Esophagus muscularis mucosa (tissue), 4 donors: ENCODE measurements at regions not wholly inside any gene's neighbourhood (a gene's known extent, or its start where the extent isn't known, plus 50 kb on each side); places are given as distances from the start of the nearest gene placed in this dataset.

Experiments used
- EP300 ChIP-seq: sonication (generic); formaldehyde crosslinking; IDR thresholded peaks from one replicate; pipeline ENCODE4 v1.6.1; 2017; ENCODE audit warnings: antibody characterized with exemption
- POLR2A ChIP-seq: fragments of 450-650 bp; IDR thresholded peaks from one replicate; pipeline ENCODE4 v1.6.1; 2017; ENCODE audit warnings: antibody characterized with exemption, moderate library complexity, mild to moderate bottlenecking, low read depth
- POLR2AphosphoS5 ChIP-seq, 2 donors: sonication (generic); formaldehyde crosslinking; IDR thresholded peaks; one replicate each; pipeline ENCODE4 v1.6.1; 2017; ENCODE audit warnings: antibody characterized with exemption in 2 of 2
- TF ChIP-seq, protein P1 (sequence below), 3 experiments: fragments of 200-600 bp in 2 of 3; fragments of 450-650 bp in 1 of 3; sonication (generic) in 2 of 3; IDR thresholded peaks; one replicate each; pipeline ENCODE4 v1.5.1; 2017 to 2019; ENCODE audit warnings: antibody characterized with exemption in 3 of 3, mild to moderate bottlenecking in 2 of 3, moderate library complexity in 1 of 3

DNA sequence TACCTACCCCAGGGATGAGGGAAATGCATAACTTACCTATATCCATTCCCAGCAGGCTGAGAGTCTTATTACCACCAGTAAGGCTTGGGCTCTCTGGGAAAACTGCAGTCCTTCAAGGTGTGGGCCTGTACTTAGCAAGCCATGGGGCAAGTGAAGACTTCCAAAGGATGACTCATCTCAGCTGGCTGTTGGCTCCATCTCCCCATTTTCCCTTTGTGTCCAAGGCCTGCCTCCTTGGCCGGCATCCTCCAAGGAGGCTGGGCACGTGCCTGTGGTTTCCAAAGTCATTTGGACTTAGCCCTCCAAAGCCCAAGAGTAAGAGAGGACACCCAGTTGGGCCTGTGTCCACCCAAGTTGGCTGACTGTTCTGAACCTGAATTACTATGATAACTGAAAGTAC, 89.8 kb downstream of the TMEM100 start:
- TF ChIP-seq, protein P1, sequence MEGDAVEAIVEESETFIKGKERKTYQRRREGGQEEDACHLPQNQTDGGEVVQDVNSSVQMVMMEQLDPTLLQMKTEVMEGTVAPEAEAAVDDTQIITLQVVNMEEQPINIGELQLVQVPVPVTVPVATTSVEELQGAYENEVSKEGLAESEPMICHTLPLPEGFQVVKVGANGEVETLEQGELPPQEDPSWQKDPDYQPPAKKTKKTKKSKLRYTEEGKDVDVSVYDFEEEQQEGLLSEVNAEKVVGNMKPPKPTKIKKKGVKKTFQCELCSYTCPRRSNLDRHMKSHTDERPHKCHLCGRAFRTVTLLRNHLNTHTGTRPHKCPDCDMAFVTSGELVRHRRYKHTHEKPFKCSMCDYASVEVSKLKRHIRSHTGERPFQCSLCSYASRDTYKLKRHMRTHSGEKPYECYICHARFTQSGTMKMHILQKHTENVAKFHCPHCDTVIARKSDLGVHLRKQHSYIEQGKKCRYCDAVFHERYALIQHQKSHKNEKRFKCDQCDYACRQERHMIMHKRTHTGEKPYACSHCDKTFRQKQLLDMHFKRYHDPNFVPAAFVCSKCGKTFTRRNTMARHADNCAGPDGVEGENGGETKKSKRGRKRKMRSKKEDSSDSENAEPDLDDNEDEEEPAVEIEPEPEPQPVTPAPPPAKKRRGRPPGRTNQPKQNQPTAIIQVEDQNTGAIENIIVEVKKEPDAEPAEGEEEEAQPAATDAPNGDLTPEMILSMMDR (IDR thresholded peaks at IDR 0.05) = no peak
- TF ChIP-seq EP300 (no peak), POLR2AphosphoS5 (IDR thresholded peaks at IDR 0.05) (no peak), POLR2A (no peak)
